Epithelial cell of esophagus (primary cell): ENCODE measurements at regions not wholly inside any gene's neighbourhood (a gene's known extent, or its start where the extent isn't known, plus 50 kb on each side); places are given as distances from the start of the nearest gene placed in this dataset.

ENCODE experiments used
- DNase-seq: peaks from one replicate; pipeline ENCODE4 v3.0.0; 2010; ENCODE audit warnings: low read depth
- H3K4me3 ChIP-seq: 2 replicates; pipeline ENCODE4 v1.5.1; 2011; ENCODE audit warnings: mild to moderate bottlenecking, low read length, control low read depth
- TF ChIP-seq, protein P1 (sequence below): IDR thresholded peaks from 2 replicates; pipeline ENCODE4 v1.5.1; 2011; ENCODE audit warnings: low read depth, mild to moderate bottlenecking, low read length, control low read depth, inconsistent platforms; ENCODE audit not compliant: insufficient read depth; ENCODE audit errors: missing control alignments

DNA sequence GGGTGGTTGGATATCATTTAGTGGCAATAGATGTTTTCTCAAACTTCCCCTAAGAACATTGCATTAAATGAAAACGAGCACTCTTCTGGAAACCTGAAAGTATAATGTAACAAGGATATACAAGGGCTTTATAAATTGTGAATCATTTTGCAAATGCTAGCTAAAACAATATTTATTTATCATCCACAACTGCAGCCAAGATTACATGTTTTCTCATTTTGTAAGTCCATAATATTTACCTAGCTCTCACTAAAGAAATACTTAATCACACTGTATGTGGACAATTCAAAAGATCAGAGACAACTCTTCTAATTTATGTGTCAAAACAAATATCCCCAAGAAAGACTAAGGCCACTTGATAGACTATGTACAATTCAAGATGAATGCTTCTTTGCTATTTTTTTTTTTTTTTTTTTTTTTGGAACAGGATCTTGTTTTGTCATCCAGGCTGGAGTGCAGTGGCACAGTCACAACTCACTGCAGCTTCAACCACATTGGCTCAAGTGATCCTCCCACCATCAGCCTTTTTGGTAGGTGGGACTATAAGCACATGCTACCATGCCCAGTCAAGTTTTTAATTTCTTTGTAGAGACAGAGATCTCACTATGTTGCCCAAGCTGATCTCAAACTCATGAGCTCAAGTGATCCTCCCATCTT lies 427.7 kb upstream of the THBS1 start:
- no peak overlapping the region for H3K4me3 ChIP-seq
- TF ChIP-seq, protein P1, sequence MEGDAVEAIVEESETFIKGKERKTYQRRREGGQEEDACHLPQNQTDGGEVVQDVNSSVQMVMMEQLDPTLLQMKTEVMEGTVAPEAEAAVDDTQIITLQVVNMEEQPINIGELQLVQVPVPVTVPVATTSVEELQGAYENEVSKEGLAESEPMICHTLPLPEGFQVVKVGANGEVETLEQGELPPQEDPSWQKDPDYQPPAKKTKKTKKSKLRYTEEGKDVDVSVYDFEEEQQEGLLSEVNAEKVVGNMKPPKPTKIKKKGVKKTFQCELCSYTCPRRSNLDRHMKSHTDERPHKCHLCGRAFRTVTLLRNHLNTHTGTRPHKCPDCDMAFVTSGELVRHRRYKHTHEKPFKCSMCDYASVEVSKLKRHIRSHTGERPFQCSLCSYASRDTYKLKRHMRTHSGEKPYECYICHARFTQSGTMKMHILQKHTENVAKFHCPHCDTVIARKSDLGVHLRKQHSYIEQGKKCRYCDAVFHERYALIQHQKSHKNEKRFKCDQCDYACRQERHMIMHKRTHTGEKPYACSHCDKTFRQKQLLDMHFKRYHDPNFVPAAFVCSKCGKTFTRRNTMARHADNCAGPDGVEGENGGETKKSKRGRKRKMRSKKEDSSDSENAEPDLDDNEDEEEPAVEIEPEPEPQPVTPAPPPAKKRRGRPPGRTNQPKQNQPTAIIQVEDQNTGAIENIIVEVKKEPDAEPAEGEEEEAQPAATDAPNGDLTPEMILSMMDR: no peak
- DNase-seq: no peak

DNA sequence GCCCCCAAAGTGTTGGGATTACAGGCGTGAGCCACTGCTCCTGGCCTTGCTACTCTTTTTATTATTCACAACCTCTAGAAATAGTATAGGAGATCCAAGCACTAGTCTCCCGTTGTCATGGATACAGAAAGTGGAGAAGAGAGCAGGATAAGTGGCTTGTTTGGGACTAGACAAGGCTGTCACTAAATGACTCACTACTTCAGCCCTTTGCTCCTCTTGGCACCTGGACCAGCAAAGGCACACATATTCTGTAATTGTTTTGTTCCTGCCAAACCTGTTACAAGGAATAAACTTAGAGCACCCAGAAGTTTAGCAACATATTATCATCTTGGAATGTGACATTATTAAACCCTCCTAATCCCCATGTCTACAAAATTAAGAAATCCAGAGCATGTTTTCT lies 427.2 kb upstream of the THBS1 start:
- TF ChIP-seq, protein P1: no peak
- DNase-seq: peak; percentile 43
- no peak overlapping the region for H3K4me3 ChIP-seq

DNA sequence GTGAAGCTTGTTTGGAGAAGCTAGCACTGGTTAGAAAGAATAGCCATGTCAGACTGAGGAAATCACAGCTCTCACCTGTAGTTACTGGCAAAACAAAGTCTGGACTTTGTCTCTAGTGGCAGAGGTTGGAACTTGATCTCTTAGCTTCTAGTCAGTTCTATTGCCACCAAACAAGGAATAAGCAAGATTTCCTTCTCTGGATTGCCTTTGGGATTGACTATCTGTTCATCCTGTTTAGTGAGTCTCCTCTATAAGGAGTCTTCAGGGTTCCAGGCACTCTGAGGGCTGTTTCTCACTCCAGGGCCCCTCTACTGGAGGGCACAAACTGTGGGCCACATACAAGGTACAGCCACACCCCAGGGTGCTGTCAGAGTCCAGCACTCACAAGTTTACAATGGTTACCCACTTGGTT lies 426.6 kb upstream of the THBS1 start:
- no peak for DNase-seq
- H3K4me3 ChIP-seq: no peak overlapping the region
- TF ChIP-seq, protein P1: peak; percentile 47

DNA sequence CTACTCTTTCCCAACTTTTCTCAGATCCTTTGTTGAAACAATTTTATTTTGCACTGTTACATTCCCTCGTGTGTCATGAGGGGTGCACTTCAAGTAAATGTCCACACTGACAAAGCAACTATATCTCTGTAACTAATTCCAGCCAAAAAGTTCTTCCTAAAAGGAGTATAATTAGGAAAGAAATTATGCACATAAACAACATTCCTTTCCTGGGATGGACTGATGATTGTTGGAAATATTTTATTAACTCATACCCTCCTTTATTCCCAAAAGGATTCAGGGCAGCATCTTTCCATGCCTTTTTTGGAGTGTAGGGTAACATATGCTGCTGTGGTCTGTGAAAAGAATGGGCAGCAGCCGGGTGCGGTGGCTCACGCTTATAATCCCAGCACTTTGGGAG lies 426.1 kb upstream of the THBS1 start:
- no peak overlapping the region for H3K4me3 ChIP-seq
- TF ChIP-seq, protein P1: no peak
- DNase-seq: no peak

DNA sequence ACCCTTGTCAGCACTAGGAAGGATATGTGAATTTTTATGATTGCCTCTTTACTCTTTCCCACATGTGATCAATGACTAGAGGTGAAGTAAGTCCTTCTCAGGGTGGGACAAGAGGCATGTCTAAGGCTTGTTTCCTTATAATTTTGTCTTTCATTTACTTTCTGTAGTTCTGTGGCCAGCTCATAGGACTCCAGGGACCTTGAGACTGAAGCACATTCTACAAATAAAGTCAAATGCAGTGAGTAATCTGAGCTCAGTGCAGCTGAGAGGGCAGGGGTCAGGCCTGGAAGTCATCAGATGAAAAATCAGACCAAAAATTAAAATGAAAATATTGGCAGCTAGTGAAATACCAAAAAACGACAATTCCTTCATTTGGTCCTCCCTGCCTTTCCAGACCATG lies 424.7 kb upstream of the THBS1 start:
- TF ChIP-seq, protein P1: no peak
- DNase-seq: no peak
- H3K4me3 ChIP-seq: no peak overlapping the region

DNA sequence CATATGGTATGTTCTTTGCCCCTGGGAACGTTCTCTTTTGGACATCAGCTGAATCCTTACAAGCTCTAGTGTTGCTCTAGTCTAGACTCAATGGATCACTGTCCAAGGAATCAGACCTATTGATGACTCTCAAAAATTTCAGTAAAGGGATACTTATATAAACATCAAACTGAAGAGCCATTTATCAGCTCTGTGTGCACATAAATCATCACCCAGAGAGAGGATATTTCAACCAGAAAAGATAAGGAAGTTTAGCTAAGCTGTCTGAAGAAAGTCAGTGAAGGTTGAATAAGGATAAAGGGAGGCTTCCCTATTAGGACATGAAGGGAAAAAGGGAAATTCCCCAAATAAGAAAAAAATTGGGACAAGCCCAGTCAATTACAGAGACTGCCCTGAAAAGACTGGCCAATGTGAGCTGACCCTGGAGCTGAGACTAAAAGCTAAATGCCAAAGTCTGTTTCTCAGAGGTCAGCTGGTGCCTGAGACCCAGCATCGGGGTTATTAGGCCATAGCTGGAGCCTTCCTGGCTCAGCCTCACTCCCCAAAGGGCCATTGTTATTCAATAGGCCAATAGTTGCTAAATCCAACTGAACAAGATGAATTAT lies 424.1 kb upstream of the THBS1 start:
- no peak overlapping the region for H3K4me3 ChIP-seq
- TF ChIP-seq, protein P1: no peak
- no peak for DNase-seq

DNA sequence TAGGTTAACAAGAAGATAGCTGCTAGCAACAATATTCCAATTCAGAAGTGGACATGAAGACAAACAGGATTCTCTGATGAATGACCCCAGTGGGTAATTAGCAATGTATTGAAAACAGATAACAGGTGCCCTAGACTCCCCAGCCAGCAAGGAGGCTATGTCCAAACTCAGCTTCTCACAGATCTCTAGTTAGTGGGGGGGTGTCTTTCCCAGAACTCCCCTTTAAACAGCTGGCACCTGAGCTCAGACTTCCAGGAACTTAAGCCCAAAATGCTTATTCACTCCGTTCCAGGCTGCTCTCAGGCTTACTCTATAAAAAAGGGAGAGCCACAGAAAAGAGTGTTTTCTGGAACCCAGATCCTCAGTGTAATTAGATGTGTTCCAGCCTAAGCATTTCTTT lies 423.0 kb upstream of the THBS1 start:
- no peak overlapping the region for H3K4me3 ChIP-seq
- no peak for DNase-seq
- TF ChIP-seq, protein P1: no peak
